ENCODE measurements at regions not wholly inside any gene's neighbourhood (a gene's known extent, or its start where the extent isn't known, plus 50 kb on each side); places are given as distances from the start of the nearest gene placed in this dataset.

DNA sequence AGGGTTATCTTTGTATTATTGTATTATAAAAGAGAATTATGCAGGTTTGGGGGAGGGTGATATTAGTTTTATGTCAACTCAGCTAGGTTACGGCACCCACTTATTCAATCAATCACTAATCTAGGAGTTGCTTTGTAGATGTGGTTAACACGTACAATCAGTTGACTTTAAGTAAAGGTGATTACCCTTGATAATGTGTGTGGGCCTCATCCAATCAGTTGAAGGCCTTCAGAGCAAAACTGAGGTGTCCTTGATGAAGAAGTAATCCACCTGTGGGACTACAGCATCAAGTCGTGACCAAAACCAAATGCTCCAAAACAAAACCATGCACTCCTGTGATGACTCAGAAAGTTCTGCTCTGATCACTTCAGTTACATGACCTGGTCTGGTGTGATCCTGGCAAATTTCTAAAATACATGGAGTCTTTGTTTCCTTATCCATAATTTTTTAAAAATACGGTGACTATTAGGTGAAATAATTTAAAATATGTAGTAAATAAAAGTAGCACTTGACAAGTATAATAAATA lies 114.1 kb downstream of the IYD start:
- no peak for TF ChIP-seq EZH2 (IDR thresholded peaks at IDR 0.05; ENCODE audit: low read length)
- TF ChIP-seq, protein P1, sequence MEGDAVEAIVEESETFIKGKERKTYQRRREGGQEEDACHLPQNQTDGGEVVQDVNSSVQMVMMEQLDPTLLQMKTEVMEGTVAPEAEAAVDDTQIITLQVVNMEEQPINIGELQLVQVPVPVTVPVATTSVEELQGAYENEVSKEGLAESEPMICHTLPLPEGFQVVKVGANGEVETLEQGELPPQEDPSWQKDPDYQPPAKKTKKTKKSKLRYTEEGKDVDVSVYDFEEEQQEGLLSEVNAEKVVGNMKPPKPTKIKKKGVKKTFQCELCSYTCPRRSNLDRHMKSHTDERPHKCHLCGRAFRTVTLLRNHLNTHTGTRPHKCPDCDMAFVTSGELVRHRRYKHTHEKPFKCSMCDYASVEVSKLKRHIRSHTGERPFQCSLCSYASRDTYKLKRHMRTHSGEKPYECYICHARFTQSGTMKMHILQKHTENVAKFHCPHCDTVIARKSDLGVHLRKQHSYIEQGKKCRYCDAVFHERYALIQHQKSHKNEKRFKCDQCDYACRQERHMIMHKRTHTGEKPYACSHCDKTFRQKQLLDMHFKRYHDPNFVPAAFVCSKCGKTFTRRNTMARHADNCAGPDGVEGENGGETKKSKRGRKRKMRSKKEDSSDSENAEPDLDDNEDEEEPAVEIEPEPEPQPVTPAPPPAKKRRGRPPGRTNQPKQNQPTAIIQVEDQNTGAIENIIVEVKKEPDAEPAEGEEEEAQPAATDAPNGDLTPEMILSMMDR (optimal IDR thresholded peaks at IDR 0.05 in 1 of 3, IDR thresholded peaks at IDR 0.05 in 1 of 3, conservative IDR thresholded peaks at IDR 0.05 in 1 of 3; ENCODE audit: extremely low read depth in 1 of 3, insufficient read depth in 2 of 3, low read length in 3 of 3) = no peak
- dilution Hi-C loops (cut with MboI; ENCODE audit: extremely low pct_ligation_motif_present, low sequenced_read_pairs) = no loop called here
- no peak overlapping the region for H3K4me2 ChIP-seq (ENCODE audit: control insufficient read depth, extremely low read depth, insufficient read depth, low read depth, low read length)

DNA sequence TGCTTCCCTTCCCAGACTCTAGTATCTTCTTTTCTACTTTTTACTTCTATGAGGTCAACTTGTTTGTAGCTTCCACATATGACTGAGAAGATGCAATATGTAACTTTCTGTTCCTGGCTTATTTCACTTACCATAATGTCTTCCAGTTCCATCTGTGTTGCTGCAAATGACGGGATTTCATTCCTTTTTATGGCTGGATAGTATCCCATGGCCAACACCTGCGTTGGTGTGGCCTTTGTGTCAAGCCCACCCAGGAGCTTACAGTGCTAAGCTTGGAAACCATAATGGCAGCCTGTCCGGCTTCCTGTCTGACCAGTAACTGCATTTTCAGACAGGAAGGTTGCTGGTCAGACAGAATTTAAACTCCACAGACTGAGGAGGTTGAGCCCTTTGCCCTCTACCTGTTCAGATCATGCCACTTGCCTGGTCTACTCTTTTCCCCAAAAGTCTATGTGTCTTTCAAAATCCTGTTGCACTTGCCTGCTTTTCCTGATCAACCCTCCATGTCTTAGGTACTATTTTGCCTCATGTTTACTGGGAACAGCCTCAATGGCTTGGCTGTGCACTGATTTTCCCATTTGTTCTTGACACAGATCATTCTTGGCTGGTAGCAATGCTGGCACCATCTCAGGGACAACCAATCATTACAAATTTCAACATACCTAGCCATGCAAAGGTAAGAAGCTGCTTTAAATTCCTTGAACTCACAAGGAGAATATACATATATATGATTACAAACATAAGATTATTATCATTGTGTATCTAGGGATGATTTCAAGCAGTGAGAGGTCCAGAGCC lies 114.3 kb upstream of the PLEKHG1 start:
- no peak for FAIRE-seq

More for the DNA sequence above, 114.1 kb downstream of the IYD start:
- no peaks in the 10 kb centered on the region for H3K79me2 ChIP-seq (ENCODE audit: control insufficient read depth, insufficient read depth, low read length)
- no peak overlapping the region for H2AFZ ChIP-seq (ENCODE audit: control insufficient read depth, low read length)
- H3K4me3 ChIP-seq (ENCODE audit: control insufficient read depth in 2 of 3, extremely low read depth in 1 of 3, insufficient read depth in 2 of 3, low read depth in 1 of 3, low read length in 3 of 3) = no peak overlapping the region
- H3K9ac ChIP-seq (ENCODE audit: control insufficient read depth, extremely low read depth, insufficient read depth, low read length) = no peak overlapping the region
- H3K9me1 ChIP-seq (ENCODE audit: control insufficient read depth, extremely low read depth, insufficient read depth, low read length) = no peaks in the 10 kb centered on the region
- H3K27ac ChIP-seq (ENCODE audit: control insufficient read depth, insufficient read depth, low read length) = no peak overlapping the region
- no peaks in the 10 kb centered on the region for H3K36me3 ChIP-seq (ENCODE audit: control insufficient read depth in 2 of 2, extremely low read depth in 1 of 2, insufficient read depth in 2 of 2, low read length in 2 of 2)
- no peaks in the 10 kb centered on the region for H4K20me1 ChIP-seq (ENCODE audit: control insufficient read depth, extremely low read depth, insufficient read depth, low read length)
- H3K27me3 ChIP-seq (ENCODE audit: control insufficient read depth, extremely low read depth, insufficient read depth, low read length) = no peaks in the 10 kb centered on the region
- DNase-seq (ENCODE audit: low read depth, low spot score) = no peak
- H3K9me3 ChIP-seq (ENCODE audit: control insufficient read depth, low read depth, low read length) = no peaks in the 10 kb centered on the region
- H3K4me1 ChIP-seq (ENCODE audit: control insufficient read depth, extremely low read depth, insufficient read depth, low read length) = no peaks in the 10 kb centered on the region
- no peak for FAIRE-seq

More for the DNA sequence above, 114.3 kb upstream of the PLEKHG1 start:
- Histone ChIP-seq H3K9me3 (ENCODE audit: control insufficient read depth, low read depth, low read length) (no peaks in the 10 kb centered on the region), H3K9me1 (ENCODE audit: control insufficient read depth, extremely low read depth, insufficient read depth, low read length) (no peaks in the 10 kb centered on the region), H3K79me2 (ENCODE audit: control insufficient read depth, insufficient read depth, low read length) (no peaks in the 10 kb centered on the region), H3K36me3 (ENCODE audit: control insufficient read depth in 2 of 2, extremely low read depth in 1 of 2, insufficient read depth in 2 of 2, low read length in 2 of 2) (no peaks in the 10 kb centered on the region), H3K4me1 (ENCODE audit: control insufficient read depth, extremely low read depth, insufficient read depth, low read length) (peaks cover 2% of the 10 kb centered on the region), H4K20me1 (ENCODE audit: control insufficient read depth, extremely low read depth, insufficient read depth, low read length) (no peaks in the 10 kb centered on the region), H3K27me3 (ENCODE audit: control insufficient read depth, extremely low read depth, insufficient read depth, low read length) (no peaks in the 10 kb centered on the region), H3K27ac (ENCODE audit: control insufficient read depth, insufficient read depth, low read length) (no peak overlapping the region), H3K4me2 (ENCODE audit: control insufficient read depth, extremely low read depth, insufficient read depth, low read depth, low read length) (no peak overlapping the region), H3K4me3 (ENCODE audit: control insufficient read depth in 2 of 3, extremely low read depth in 1 of 3, insufficient read depth in 2 of 3, low read depth in 1 of 3, low read length in 3 of 3) (no peak overlapping the region), H2AFZ (ENCODE audit: control insufficient read depth, low read length) (no peak overlapping the region), H3K9ac (ENCODE audit: control insufficient read depth, extremely low read depth, insufficient read depth, low read length) (no peak overlapping the region)
- no peak for DNase-seq (ENCODE audit: low read depth, low spot score)
- no peak for TF ChIP-seq EZH2 (IDR thresholded peaks at IDR 0.05; ENCODE audit: low read length)
- TF ChIP-seq, protein P1 (optimal IDR thresholded peaks at IDR 0.05 in 1 of 3, IDR thresholded peaks at IDR 0.05 in 1 of 3, conservative IDR thresholded peaks at IDR 0.05 in 1 of 3; ENCODE audit: extremely low read depth in 1 of 3, insufficient read depth in 2 of 3, low read length in 3 of 3) = no peak
- dilution Hi-C loops (cut with MboI; ENCODE audit: extremely low pct_ligation_motif_present, low sequenced_read_pairs) = no loop called here

Measured in keratinocyte (primary cell).